Stimulated activated CD8-positive, alpha-beta memory T cell treated with anti-CD3 and anti-CD28 coated beads, Interleukin-7, amount 100 ng/mL, for 4 hours (primary cell): ENCODE measurements at regions not wholly inside any gene's neighbourhood (a gene's known extent, or its start where the extent isn't known, plus 50 kb on each side); places are given as distances from the start of the nearest gene placed in this dataset.
"Not testable (repeated sequence)": the region's sequence is repeated elsewhere in the genome, so short reads cannot be mapped to it uniquely, and the experiment has no call there.

Experiments used
- DNase-seq, 2 donors: peaks; one replicate each; pipeline ENCODE4 v3.0.0-alpha.2; 2020; ENCODE audit warnings: low read depth in 2 of 2

DNA sequence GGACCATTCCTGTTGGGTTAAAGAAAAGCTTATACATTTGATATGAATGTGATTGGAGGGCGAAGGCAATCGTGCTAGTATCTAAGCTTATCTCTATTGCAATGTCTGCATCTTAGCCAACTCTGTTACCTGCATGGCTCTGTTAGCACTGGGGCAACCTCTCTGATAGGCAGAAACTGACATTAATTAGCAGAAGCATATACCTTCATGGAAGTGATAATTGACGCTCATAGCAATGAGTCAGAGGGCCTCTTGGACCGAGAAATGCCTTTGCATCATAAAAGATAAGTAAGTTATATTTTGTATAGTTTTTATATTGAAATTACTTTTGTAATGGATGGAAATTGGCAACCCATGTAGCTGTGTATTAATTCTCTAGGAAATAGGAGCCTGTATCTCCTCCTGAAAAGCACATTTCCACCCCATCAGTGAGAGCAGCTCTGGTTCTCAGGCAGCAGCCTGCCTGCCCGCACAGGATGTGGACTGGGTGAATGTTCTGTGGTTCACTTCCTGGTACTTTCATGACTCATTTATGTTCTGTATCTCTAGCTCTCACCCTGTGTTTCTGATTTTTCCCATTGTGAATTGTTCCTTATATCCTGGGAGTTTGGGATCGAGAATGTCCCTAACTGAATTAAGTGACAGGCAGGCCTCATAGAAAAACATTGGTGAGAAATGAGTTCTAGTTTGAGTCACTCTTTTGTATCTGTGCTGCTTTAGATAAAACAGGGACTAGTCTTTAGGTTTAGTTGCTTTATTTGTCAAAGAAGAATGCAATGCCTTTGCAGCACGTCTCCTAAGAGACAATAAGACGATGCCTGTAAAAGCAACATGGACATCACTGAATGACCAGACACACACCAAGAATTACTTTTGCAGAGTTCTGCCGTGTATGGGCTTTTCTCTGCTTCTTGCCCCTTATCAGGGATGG is 344.9 kb downstream of the DCDC2C start:
- DNase-seq: peak in 1 of 2 donors; percentile 4

DNA sequence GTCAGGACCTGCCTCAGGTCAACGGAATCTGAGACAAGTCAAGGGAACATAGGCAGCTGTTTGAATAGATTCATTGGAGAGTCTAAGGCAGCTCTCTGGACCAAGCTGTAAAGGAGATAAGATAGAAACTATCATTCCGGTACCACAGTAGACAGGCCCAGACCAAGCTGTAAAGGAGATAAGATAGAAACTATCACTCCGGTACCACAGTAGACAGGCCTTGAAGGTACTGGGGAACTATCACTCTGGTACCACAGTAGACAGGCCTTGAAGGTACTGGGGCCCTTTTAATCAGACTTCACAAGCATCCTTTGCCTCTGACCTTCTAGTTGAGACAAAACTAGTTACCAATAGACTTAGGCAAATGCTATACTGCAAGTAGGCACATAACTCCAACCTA is 346.1 kb downstream of the DCDC2C start:
- DNase-seq: no peak

DNA sequence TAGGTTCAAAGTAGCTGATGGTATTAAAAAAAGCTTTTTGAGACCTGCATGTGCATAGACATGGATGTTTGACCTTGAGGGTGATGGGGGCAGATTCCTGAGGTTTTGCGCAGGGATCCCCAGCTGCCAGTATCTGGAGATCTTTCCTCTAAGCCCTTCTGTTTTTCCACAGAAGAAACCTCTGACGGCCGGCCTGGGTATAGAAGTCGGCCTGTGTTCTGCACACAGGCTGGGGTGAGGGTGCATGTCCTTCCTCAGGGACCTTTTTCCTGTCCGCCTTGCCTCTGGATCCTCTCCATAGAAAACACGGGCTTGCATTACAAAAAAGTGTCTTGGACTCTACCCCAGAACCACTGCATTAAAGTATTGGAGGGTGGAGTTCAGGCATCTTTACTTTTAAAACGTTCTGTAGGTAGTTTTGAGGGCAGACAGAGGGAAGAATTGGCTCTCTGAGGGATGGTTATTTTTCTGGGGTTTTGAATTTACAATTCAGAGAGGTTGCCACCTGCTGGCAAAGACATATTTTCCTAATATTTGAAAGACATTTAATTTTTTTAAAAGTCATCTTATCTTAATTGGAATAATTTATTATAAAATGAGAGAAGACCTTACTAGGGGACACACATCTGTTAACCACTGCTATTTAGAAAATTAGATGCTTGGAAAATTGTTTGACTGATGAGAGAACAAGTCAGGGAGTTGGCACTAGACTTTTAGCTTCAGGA is 350.6 kb downstream of the DCDC2C start:
- DNase-seq: no peak

DNA sequence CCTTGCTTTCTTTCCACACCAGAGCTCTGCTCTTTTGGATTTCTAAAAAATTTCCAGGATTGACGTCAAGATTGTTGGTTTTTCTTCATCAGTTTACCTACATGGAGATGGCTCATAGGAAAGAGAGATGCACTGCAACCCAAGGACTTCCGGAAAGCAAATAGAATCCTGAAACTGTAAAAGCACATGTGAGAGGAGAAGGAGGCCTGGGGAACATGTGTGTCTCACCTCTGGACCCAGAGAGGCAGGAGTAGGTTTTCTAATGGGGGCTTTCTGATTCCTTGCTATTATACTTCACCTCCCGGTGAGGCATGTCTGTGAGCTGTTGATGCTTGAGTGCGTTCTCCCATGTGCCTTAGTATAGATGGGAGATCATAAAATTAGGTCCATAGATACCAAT is 362.8 kb downstream of the DCDC2C start:
- no peak for DNase-seq

DNA sequence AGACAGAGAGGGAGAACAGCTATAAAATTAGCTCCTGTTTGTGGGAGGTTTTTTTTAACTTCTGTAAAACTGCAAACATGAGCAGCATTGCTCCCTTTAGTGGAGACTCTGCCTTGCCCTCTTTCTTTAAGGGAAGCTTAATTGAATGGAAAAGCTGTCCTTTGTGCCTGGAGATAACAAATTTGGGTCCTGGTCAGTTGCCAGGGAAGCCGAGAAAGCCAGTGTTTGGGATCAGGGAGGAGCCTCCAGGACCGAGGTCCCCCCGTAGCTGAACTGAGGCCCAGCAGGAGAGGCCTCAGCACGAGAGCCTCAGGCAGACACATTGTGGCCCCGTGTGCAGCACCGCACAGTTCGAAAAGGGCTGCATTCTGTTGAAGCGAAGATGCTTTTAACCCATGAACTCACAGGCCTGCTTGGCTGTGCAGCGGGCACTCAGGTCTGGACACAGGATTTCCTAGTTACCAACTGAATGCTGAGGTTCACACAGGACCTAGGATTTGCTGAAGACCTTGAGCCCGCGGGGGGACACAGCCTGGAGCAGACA is 369.7 kb downstream of the DCDC2C start:
- DNase-seq: no peak

DNA sequence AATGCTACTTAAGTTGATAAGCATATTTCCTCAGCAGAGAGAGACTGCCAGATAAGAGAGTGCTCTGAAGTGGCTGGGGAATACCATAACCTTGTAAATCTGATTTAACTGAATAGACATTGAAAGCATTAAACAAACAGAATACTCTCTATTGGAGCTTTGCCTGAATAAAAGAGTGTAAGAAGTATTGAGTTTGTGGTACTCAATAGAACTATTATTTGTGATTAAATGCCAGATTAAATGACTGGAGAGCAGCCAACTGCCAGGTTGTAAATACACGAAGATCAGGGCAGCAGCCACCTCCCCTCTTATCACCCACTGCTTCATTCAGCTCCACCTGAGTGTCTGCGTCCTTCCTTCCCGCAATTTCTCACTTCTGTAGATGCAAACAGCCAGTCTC is 373.6 kb downstream of the DCDC2C start:
- no peak for DNase-seq

DNA sequence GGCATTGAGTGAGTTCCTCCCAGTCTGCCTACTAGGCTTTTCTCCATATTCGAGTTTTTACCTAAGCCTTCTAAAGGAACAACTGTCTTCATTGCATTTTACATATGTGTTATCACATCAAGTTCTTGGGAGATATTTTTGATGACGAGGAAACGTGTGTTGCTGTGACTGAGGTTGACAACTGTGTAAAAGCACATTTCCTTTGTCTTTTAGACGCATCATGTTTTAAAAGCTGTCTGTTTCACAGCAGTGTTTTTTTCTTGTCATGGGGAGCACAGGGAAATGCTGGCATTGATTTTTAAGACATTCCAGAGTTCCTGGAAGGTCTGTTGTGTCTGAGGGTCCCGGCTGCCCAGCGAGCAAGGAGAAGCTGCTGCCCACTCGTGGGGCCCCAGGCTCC is 381.8 kb downstream of the DCDC2C start:
- DNase-seq: no peak

DNA sequence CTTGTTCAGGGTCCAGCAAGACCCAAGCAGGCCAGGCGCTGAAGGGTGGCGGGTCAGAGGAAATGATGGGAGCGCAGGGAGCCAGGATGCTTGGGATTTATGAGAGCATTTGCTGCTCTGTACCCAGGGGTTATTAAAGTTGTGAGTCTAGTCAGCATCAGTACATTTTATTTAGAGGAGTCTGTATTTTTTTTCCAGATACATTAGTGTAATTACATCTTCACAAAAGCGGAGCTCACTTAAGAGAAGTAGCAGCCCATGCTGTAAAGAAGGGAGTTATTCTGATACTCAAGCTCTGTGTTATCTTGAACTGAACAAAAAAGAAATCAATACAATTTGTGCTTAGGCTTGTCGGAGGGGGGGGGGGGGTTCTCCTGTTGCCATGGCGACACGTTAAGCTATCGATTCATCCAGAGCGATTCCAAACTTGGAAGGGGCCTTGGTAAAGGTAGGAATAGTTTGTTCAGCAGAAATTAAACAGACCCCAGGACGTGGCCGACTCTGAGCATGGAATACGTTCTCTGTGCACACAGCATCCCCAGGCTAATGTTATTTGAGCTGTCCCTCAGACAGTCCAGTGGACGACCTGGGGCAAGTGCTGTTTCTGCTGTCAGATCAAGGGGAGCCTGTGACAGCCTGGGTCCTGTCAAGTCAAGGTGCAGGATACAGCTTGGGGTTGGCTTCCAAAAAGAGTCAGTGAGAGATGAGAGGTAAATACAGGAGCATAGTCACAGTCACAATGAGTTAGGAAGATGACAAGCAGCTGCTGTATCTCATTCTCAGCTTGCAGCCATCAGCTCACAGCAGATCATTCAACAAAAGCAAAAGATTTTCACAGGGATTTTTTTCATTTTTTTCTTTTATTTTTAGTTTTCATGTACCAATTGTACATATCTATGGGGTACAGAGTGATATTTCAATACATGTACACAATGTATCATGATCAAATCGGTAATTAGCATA is 387.6 kb downstream of the DCDC2C start:
- DNase-seq: no peak

DNA sequence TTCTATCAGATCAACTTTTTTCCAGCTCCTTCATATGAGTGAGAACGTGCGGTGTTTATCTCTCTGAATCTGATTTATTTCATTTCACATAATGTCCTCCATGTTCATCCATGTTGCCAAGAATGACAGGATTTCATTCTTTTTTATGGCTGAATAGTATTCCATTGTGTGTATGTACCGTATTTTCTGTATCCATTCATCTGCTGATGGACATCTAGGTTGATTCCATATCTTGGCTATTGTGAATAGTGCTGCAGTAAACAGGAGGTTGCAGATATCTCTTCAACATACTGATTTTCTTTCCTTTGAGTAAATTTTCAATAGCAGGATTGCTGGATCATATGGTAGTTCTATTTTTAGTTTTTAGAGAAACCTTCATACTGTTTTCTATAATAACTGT is 388.5 kb downstream of the DCDC2C start:
- DNase-seq: no peak

DNA sequence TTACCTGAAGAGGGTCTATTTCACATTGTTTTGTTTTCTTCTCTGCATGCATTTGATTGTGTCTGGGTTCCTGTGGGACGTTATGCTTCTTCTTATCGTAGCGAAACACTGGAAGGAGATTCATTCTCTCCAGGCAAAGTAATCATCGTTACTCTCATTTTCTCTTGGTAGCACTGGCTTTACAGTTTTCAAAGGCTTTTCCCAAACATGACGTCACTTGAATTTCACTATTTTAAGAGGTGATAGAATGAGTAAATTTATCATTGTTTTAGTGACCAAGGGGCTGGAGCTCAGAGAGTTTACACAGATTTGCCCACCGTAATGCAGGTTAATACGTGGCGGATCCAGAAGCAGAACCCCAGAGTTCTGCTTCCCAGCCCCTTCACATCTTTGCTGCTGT is 391.4 kb downstream of the DCDC2C start:
- DNase-seq: no peak

DNA sequence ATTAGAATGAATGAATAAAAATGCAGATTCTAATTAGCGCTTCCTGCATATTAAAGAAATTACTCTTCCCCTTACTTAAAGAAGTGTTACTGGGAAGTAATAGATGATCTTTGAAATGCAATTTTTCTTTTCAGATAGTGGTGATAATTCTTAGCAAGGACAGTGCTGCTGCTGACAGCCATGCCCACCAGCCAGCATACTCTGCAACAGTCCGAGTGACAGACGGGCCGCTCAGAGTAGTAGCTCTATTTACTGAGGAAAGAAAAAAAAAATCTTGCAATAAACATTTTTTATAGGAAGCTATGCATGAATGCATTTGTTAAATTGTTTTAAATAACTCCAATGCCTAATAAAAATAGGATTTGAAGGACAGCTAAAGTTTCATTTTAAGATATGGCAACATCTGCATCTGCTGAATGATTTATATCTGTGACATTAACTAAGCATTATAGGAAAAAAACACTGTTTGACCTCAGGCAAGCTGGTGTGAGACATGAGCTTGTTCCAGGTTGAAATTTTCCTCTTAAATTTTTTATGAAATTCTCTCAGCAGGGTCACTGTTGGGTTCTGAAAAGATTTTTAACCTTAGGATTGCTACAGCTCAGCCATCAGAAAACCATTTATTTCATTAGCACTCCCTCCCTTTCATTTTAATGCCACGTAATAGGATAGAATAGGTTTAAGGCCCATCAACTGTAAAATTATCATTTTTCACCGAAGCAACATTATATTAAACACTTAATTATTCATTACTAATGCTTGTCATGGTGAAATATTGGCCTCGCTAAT is 393.8 kb downstream of the DCDC2C start:
- no peak for DNase-seq

DNA sequence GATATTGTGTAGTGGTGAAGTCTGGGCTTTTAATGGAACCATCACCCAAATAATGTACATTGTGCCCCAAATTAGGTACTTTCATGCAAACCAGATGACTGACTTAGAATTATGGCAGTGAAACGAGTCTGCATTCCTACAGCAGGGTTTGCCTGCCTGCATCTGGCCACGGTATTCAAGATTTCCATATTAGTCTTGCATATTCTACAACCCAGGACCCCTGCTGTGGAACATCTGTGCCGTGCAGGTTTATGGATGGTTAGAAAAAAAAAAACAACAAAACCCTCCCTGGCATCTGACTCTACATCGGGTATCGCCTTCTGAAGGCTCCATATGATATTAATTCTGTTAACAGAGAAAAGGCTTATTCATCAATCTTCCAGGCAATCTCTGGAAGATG is 394.8 kb downstream of the DCDC2C start:
- DNase-seq: no peak

DNA sequence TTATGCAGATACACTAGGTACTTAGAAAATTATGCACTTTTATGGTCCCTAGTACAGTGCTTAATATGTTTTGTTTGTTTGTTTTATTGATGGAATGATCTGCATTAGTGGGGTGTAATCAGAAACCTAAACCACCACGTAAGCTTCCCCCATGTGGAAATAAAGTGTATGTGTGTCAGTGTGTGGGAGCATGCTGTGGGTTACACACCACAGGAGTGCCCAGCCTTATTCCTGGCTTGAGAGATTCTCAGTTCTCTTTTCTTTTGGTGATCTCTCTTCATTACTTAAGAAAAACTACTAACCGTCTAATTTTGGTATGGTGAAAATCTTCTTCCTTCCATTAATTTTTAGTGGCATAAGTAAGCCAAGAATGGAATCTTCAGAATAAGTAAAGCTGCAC is 398.6 kb downstream of the DCDC2C start:
- no peak for DNase-seq

DNA sequence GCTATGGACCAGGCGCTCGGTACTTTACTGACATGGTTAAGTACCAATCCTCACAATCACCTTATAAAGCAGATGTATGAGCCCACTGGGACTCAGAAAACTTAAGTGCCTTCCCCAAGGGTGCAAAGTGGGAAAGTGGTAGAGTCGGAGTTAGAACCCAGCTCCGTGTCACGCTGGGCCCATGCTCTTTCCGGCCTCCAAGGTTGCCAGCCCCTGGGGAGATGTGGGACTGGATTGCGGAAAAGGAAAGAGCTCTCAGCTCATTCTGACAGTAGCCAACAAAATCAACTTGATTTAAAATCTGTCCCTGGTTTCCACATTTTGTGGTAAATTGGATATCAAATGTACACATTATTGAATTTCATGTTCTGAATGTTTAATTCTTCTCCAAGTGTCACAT is 403.8 kb downstream of the DCDC2C start:
- no peak for DNase-seq

DNA sequence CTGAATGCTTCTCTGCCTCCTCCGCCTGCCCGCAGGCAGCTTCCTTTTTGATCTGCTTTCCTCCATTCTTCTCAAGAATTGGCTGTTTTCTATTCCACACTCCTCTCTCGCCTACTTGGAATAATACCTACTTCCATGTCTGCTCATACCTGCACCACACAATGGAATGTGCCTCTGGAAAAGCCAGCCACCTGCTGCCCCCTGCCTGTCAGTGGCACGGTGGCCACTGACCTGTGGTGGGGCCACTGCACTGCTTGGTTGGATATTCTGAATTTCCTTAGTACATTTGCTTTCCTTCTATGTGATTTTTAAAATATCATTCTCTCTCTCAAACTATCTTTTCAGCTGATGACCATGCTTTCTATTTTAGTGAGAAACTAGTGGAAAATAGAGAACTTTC is 406.9 kb downstream of the DCDC2C start:
- no peak for DNase-seq

DNA sequence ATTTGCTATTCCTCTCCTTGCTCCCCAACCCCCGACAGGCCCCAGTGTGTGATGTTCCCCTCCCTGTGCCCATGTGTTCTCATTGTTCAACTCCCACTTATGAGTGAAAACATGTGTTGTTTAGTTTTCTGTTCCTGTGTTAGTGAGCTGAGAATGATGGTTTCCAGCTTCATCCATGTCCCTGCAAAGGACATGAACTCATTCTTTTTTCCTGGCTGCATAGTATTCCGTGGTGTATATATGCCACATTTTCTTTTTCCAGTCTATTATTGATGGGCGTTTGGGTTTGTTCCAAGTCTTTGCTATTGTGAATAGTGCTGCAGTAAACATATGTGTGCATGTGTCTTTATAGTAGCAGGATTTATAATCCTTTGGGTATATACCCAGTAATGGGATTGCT is 412.1 kb downstream of the DCDC2C start:
- not testable (repeated sequence) for DNase-seq

DNA sequence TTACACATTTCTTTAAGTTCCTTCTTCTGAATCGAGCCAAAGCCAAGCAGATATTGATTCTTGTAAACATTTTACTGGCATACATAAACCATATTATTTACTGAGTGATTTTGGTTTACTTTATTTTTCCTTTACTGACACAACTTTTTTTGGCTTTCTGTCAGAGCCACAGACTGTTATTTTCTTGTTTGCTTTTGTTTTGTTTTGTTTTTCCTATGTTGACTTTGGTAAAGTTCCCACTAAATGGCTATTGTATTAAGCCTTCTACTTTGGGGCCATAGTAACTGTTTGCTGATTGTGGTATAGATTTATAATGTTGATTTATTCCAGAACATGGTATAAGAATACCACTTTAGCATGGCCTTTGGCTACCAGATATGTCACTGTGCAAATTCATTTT is 419.4 kb downstream of the DCDC2C start:
- no peak for DNase-seq

DNA sequence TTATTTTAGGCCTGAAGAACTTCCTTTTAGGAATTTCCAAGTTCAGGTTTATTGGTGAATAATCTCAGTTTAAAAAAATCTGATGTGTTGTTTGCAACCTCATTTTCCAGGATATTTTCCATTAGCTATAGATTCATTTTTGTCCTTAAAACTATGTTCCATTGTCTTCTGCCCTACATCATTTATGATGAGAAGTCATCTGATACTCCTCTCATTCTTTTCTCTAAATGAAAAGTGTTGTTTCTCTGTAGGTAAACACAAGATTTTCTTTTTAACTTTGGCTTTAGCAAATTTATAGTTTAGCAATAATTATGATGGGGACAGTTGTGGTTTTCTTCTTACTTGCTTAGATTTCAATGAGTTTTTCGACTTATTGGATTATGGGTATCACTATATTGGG is 427.3 kb downstream of the DCDC2C start:
- DNase-seq: no peak

DNA sequence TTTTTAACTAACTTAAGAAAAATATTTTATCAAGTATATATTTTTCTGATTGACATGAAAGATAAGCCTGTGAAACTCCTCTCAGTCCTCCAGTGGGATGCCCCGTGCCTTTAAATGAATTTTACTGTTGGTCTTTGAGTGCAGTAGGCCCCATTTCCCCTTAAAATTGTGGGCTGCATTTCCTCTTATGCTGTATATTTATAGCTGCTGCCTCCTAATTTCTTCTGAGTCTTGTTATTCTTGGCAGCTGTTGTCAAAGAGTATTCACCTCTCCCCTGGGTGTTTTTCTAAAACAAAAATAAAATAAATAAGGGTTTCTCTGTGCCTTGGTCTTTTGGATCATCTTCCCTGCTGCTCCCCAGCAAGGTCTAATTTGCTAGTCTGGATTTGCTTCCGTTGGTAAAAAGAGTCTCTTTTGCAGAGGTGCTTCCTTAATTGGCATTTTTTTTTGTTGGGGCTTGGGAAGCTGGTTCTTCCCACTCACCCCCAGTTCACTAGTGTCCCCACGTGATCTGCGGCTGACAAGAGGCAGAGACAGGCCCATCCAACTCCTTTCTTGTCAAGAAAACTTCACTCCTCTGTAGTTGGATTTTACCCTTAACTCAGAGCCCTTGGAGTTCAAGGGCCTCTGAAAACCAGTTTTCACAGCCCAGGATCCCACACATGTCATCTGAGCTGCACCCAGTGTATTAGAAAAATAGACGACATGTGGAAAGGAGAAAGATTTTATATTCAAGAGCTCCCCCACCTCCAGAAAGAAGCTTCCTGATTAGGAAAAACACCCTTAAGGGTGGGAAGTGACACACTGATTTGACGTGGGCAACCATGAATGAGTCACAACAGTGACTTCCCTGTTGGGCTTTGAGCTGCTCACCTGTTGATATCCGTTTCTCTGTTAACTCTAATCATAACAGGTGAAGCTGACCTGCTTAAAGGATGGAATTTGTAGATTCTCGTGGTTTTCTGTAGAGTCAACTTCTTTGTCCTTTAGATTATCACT is 431.5 kb downstream of the DCDC2C start:
- no peak for DNase-seq

DNA sequence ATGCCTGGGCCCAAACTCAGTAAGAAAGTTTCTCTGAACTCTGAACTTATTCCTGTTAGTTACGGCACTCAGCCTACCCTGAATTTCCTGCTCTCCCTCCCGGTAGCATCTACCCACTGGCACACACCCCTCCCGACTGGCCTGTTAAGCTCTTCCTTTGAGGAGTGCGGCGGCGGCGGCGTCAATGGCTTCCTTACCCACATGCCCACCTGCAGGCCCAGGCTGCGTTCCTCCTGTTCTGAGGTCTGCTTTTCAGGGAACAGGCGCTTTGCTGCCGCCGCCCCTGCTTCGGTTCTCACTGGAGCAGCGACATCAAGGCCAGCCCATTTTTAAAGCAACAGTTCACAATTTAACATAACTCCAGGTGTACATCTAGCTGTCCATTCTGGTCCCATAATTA is 432.4 kb downstream of the DCDC2C start:
- DNase-seq: no peak
